Fibroblast of mammary gland (primary cell): ENCODE measurements at regions not wholly inside any gene's neighbourhood (a gene's known extent, or its start where the extent isn't known, plus 50 kb on each side); places are given as distances from the start of the nearest gene placed in this dataset.
"Not testable (repeated sequence)": the region's sequence is repeated elsewhere in the genome, so short reads cannot be mapped to it uniquely, and the experiment has no call there.

Experiments
- DNase-seq: peaks from one replicate; pipeline ENCODE4 v3.0.0-alpha.2; 2010; ENCODE audit warnings: low read depth
- H3K4me3 ChIP-seq: 2 replicates; pipeline ENCODE4 v1.5.1; 2011; ENCODE audit warnings: low read depth, mild to moderate bottlenecking, low read length, moderate library complexity; ENCODE audit not compliant: control insufficient read depth
- CTCF ChIP-seq: conservative IDR thresholded peaks from 2 replicates; pipeline ENCODE4 v1.5.1; 2011; ENCODE audit warnings: low read depth, low read length, inconsistent platforms; ENCODE audit not compliant: control insufficient read depth, insufficient read depth

GRCh38 chr2:143842836-143843235, 677.1 kb downstream of the ZEB2 start:
- no peak for TF ChIP-seq CTCF
- no peak for DNase-seq
- H3K4me3 ChIP-seq: no peak overlapping the region

DNA sequence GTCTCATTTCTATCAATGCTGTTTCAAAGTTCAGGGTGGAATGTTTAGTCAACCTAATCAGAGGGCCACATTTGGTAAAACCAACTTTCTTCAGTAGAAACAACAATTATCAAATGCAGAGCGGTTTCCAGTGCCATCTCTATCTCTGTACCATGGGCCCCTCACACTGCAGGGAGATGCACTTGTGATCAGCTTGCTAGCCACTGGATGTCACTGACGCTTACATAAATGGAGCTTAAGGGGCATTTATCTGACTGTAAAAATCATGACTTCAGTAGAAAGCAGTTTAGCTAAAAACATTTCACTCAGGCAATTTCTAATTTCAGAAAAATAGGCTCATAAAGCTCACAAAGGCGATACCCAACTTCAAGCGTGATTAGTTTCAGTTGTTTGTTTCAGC, 678.0 kb downstream of the ZEB2 start:
- peak; percentile 20 for TF ChIP-seq CTCF
- no peak overlapping the region for H3K4me3 ChIP-seq
- peak; percentile 35 for DNase-seq

- no peak overlapping the region for H3K4me3 ChIP-seq
- no peak for TF ChIP-seq CTCF
- no peak for DNase-seq
Measured at GRCh38 chr2:143840601-143841000, 679.3 kb downstream of the ZEB2 start.

GRCh38 chr2:143840194-143840593, 679.7 kb downstream of the ZEB2 start:
- H3K4me3 ChIP-seq: no peak overlapping the region
- no peak for TF ChIP-seq CTCF
- DNase-seq: no peak

DNA sequence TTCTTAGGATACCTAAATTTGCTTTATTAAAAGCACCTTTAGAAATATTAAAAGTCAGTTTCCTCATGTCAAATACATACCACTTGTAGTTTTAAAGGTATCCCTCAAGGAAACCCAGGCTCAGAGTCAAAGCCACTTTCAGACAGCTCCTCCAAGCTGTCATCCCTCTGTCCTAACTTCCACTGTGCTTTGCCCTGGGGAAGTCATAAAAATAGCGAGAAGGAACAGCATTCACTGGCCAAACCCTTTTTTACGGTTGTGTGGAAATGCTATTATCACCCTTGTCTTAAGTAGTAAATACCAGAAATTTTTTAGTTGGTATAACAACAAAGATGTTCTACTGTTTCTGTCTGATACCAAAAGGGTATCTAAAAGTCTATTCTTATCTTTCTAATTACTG, 680.5 kb downstream of the ZEB2 start:
- no peak overlapping the region for H3K4me3 ChIP-seq
- no peak for TF ChIP-seq CTCF
- no peak for DNase-seq

- not testable (repeated sequence) for H3K4me3 ChIP-seq, DNase-seq
Measured at GRCh38 chr2:143837055-143837454, 682.9 kb downstream of the ZEB2 start.

GRCh38 chr2:143835481-143835880, 684.4 kb downstream of the ZEB2 start:
- DNase-seq: no peak
- no peak for TF ChIP-seq CTCF
- no peak overlapping the region for H3K4me3 ChIP-seq
